GM10847 (cell line): ENCODE measurements at regions not wholly inside any gene's neighbourhood (a gene's known extent, or its start where the extent isn't known, plus 50 kb on each side); places are given as distances from the start of the nearest gene placed in this dataset.

Source experiments
- POLR2A ChIP-seq: IDR thresholded peaks from 2 replicates; pipeline ENCODE4 v1.6.1; 2011; ENCODE audit not compliant: insufficient read length; ENCODE audit errors: extremely low read depth

DNA sequence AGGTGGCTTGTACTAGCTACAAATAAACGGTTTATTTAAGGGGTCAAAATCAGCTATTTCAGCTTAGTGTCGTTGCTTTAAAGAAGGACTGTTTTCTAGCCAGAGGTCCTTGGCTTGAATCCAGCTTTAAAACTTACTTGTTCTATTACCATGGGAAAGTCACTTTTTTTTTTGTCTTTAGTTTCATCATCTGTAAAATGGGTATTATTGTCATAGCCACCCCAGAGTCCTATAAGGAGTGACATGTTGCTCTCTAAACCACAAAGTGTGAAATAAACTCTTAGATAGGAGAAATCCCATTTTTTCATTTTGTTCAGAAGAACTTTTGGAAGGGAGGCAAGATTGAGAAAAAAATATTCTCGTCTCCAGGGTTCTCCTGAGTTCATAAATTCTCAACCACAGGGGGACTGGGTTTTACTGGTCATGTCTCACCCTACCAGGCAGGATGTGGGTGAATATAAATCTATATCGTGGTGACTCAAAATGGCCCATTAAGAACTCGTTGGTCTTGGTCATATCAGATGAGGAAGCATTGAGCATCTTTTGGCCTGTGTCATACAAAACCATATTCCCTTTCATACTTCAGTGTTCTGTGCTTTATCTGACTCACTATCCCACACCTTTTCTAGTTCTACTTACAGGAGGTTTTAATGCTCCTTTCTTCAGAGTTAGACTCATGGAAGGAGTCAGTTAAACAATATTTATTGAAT lies 202.7 kb upstream of the NR3C1 start:
- TF ChIP-seq POLR2A = no peak

DNA sequence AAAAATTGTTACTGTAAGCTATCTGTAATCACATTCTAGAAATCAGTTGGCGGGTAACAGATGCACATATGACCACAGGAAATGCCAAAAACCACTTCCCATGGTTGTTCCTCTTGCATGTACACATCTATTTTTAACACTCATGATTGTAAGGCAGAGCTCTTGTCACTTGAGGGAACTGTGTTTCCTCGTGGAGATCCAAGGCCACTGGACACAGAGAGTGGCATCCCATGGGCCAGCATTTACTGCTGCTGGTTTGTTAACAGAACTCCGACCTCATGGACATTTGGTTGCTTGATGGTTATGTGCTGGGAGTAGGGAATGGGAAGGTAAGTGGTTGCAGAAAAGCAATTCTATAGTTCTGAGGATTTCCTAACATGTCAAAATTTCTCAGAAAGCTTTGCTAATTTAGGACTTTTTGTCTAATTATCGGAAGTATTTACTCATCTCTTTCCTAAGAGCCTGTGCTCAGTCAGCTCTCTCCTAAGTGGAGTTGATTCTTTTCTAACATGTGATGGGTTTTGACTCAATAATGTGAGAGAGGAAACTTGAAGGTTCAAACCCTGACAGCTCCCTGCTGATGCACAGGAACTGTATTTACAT lies 202.0 kb upstream of the NR3C1 start:
- no peak for TF ChIP-seq POLR2A

DNA sequence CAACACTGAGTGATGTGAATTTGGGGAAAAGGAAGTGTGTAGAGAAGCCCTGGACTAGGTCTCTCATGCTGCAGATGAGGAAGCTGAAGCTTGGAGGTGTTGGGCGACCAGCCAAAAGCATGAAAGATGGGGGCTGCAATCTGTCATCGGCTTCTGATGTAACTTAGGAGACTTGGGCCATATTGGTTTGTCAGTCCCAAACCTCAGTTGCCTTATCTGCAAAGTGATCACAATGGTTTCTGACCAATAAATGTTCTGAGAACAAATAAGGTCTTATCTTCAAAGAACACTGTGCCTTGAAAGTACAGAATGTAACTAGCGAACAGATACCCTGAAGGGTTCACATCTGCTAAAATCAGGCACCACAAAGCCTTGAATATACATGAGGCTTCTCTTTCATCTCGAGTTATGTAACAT lies 198.4 kb upstream of the NR3C1 start:
- no peak for TF ChIP-seq POLR2A

DNA sequence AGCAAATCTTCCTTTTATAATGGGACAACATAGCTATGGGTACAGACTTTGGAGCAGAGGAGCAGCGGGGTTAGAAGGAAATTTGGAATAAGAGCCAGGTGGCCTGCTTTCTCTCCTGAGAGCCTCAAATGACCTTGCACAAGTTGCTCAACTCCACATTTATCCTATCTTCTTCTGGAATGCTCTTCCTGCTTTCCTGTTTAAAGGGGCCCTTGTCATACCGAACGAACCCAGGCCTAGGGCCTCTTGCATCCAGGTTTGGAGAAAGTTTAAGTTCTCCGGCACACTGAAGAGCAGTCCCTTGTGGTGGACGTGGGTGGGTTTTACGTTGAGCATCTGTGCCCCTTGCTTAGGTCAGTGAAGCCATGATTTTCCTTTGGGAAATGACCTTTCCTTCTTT lies 197.9 kb upstream of the NR3C1 start:
- no peak for TF ChIP-seq POLR2A

DNA sequence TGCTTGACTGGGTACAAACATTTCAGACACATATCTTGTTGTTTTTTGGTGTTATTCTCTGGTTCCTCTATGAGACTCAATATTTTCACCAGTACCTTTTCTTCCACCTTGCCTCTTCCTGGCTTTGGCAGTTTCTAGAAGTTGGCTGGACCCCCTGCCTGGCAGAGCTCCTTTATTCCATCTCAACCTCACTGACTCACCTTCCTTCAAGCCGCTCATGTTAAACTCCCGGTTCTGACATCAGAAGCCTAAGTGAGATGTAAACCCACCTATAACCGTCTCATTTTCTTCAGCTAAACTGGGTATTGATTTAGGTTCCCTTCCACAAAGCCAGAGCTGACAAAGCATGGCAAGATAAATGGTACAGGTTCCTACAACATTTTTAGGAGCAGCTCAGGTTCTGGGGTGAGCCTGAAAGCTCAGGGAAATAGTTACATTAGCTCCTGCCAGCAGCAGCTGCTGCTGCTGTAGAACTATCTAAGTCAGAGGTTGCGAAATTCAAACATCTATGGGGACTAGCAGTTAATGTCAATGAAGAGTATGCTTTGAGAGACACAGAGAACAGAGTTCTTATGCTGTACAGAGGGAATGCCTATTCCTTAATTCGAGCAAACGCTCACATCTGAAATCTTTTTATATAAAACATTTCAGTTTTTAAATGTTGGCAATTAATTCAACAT lies 197.1 kb upstream of the NR3C1 start:
- TF ChIP-seq POLR2A = no peak

DNA sequence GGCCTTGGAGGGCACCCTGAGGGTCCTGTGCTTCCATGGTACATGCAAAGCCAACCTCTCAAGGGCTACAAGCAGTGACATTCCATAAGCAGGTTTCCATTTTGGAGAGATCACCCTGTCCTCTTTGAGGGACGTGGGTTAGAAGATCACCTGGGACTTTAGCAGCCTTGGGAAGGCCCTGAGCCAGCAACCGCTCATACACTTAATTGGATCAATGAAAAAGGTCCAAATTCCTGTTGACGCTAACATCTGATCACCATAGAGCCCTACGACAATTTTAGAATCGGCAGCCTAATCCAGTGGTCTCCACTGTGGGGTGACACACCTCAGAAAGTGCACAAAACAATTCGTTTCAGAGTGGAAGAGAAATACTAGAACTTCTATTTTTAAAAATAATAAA lies 196.0 kb upstream of the NR3C1 start:
- TF ChIP-seq POLR2A = no peak

DNA sequence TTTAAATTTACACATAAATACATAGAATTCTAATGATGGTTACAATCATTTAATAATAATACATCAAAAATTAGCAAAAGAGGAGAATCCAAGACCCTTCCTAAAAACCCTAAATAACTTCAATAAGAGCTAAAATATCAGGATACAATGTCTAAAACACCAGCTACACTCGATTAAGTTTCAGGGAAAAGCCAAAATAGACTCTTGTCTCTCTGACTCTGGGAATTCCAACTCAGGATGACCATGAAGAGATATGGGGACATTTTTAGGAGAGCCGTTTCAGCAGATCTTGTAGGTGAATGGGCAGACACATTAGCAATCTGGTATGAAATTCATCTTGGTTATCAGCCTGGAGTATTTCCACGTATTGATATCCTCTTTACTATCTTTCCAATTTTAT lies 193.3 kb upstream of the NR3C1 start:
- TF ChIP-seq POLR2A = no peak

DNA sequence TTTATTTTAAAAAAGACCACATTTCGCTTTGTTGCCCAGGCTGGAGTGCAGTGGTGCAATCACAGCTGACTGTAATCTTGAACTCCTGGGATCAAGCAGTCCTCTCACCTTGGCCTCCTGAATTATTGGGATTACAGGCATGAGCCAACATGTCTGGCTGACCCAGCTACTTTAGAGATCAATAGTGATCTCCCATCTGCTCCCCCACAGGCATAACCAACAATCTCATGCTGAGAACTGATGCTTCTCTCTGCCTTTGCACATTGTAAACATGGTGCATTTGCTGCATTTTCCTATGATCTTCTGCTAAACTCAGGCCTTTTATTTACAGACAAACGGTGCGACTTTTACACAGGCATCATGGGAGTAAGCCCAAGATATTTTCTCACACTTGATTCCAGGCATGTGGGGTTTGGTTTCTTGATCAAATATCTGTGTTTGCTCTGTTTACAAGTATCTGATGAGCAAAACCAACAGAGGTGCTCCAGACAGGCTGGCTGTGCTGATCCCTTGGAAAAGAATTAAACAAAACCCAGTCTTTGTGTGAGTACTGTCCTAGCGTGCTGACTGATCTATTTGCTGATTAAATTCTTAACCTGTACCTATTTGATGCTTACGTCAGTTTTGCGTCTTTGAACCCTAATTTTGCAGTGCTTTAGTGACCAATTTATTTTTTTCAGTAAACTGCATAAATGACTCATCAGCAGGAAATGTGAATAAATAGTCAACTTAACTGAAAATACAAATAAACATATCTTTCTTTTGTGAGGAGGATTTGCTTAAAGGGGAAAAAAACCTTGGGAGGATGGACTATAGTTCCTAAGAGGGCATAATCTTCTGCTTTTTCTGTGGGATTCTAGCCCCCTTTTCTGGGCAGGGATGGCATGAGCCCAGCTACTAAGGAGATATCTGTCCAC lies 191.7 kb upstream of the NR3C1 start:
- TF ChIP-seq POLR2A = no peak

DNA sequence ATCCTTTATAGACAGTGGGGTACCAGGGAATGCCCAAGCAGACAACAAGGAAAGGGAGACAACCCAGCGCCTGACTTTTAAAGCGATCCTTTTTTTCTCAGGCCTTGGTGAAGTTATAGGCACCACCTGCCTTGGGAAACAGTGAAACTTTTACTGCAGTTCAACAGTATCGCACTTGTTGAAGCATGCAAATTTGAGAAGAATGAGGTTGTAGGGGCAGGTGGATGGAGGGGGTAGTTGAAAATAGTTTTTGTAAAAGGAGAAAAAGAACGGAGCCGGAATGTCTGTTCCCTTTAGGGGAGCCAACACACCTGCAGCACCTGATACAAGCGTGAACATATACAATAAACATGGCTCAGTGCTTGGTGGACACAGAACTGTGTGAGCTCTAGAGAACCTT lies 190.2 kb upstream of the NR3C1 start:
- no peak for TF ChIP-seq POLR2A

DNA sequence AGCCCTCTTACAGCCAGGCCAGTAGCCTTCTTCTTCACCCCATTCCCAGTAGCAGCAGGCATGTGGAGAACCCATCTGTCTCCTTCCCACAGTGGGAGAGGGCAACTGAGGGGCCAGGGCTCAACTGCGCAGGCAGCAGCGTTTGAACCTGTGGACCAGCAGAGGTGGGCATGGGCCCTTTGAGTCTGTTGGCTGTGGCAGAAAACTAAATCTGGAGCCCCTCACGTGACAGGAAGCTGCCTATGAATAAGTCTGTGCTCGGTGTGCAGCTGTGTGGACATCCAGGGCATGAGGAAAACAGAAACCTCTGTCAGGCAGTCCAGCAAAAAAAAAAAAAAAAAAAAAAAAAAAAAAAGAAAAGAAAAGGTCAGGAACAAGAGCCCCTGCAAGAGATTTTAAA lies 189.2 kb upstream of the NR3C1 start:
- peak; percentile 40 for TF ChIP-seq POLR2A

DNA sequence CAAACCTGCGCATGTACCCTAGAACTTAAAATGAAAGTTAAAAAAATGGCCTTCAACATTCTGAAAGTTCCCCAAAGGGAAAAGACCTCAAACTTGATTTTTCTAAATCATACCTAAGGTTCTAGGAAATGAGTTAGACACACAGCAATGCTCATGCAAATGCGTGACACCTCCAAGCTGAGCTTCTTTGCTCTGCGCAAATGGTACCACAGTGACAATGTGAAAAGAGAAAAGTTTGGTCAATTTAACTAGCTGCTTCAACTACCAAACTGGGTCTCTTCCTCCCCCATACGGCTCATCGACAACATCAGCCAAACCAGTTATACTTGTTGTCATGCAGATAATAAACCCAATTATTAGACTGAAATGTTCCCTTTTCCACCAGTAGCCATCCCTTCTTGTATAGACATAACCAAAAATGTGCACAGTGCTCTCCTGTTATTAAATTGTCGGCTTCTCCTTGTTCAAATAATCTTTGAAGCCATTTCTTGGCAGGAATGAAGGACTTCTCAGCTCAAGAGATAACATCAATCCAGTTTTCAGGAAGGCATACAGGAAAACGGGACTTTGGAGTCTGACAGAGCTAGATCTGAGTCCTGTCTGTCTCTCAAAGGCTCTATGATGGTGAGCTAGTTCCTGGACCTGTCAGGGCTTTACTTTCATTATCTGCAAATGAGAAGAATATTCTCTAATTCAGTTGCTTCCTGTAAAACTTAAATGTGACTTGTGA lies 185.6 kb upstream of the NR3C1 start:
- no peak for TF ChIP-seq POLR2A

DNA sequence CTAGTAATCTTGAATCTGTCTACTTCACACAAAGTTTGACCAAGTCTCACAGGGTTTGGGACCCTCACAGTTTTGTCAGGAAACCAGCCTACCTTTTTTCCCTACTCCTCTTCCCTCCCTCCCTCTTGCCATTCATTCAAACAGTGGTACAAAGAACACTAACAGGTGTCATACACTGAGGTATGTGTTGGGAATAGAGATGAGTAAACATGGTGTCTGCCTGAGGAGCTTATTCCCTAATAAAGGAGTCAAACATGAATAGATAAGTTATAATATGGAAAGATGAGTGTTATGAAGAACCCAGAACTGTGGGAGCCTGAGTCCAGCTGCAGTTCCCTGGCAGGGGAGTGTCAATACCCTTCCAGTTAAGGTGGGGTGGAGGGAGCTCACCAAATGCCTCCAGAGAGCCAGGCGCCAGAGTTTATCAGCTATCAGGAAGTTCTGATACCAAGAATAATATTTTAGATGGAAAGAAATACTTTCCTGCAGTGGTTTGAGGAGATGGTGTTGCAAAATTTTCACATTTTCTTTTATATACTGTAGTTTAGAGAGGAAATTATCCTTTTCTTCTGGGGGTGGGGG lies 183.4 kb upstream of the NR3C1 start:
- TF ChIP-seq POLR2A = no peak

DNA sequence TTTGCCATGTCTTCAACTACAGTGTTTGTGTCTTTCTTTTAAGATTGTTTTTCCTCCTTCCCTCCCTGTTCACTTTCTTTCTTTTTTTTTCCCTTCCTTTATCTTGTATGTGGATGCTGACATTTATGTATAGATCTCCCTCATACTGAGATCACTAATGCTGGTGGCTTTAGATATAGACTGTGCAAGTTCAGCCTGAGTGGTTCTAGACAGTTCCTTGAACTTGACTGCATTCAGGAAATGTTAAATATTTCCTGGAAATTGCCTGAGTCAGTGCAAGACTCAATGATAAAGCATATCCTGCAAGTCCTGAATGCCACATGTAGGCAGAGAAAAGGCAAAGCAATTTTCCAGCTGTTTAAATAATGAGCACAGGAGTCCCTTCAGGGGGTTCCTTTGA lies 182.5 kb upstream of the NR3C1 start:
- TF ChIP-seq POLR2A = no peak

DNA sequence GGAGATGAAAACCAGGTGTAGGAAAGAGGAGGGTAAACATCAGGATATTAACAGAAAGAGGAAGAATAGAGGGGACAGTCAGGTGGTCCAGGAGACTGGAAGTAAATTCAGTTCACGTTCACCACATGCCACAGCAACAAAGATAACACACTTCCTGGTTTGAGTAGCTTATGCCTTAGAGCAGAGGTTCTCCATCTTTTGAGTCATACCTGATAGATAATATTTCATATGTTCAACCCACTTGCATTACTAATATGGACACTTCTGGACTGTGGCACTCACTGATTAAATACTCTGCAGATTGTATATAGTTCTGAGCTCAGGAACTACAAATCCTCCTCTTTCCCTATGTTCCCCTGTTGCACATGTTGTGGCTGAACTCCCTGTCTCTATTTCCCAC lies 179.9 kb upstream of the NR3C1 start:
- no peak for TF ChIP-seq POLR2A
